ENCODE measurements at regions not wholly inside any gene's neighbourhood (a gene's known extent, or its start where the extent isn't known, plus 50 kb on each side); places are given as distances from the start of the nearest gene placed in this dataset.

DNA sequence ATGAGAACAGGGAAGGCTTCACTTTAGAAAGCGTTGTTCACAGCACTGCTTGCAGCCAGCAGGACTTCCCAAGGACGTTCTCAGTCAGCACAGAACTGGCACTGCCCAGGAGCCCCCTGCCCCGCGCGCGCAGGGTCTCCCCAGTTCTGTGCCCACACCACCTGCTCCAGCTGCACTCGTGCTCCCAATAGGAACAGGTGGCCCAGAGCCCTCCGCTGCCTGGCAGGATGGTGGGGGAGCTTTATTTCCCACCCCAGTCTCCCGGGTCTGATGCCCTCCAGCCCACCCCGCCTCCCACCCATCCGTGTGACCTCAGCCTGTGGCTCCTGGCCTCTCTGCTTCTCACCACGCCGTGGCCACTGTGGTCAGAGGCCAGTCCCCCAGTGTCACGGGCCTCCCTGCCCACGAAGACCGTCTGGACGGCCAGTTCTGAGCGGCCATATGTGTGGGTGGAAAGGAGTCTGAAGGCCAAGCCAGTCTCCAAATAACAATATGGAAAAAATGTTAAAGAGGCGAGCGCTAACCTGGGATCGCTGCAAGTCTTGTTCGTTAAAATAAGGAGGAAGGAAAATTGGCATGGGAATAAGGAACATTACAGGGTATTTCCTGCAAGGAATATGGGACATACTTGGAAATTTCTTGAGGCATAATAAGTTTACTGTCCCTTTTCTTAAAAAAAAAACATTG lies 54.6 kb upstream of the PCSK6 start:
- TF ChIP-seq, protein P1, sequence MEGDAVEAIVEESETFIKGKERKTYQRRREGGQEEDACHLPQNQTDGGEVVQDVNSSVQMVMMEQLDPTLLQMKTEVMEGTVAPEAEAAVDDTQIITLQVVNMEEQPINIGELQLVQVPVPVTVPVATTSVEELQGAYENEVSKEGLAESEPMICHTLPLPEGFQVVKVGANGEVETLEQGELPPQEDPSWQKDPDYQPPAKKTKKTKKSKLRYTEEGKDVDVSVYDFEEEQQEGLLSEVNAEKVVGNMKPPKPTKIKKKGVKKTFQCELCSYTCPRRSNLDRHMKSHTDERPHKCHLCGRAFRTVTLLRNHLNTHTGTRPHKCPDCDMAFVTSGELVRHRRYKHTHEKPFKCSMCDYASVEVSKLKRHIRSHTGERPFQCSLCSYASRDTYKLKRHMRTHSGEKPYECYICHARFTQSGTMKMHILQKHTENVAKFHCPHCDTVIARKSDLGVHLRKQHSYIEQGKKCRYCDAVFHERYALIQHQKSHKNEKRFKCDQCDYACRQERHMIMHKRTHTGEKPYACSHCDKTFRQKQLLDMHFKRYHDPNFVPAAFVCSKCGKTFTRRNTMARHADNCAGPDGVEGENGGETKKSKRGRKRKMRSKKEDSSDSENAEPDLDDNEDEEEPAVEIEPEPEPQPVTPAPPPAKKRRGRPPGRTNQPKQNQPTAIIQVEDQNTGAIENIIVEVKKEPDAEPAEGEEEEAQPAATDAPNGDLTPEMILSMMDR (IDR thresholded peaks at IDR 0.05) = no peak
- DNase-seq (ENCODE audit: low spot score) (no peak), ATAC-seq (ENCODE audit: low FRiP score) (no peak)

DNA sequence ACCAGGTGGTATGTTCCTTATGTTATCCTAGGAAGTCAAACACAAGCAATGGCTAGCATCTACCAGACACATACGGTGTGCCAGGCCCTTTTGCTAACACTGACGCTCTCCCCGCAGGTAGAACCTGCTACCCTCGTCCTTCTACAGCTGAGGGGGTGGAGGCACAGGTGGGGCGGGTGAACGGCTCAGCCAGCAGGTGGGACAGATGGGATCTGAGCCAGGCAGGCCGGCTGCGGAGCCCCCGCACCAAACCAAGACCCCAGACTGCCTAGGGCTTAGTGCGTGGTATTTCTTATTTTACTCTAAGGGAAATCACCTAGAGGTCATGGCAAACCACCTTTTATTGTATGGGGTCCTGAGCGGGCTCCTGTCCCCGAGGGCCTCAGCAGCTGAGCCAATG lies 53.9 kb upstream of the PCSK6 start:
- no peak for DNase-seq (ENCODE audit: low spot score)
- no peak for ATAC-seq (ENCODE audit: low FRiP score)
- TF ChIP-seq, protein P1 (IDR thresholded peaks at IDR 0.05) = no peak

DNA sequence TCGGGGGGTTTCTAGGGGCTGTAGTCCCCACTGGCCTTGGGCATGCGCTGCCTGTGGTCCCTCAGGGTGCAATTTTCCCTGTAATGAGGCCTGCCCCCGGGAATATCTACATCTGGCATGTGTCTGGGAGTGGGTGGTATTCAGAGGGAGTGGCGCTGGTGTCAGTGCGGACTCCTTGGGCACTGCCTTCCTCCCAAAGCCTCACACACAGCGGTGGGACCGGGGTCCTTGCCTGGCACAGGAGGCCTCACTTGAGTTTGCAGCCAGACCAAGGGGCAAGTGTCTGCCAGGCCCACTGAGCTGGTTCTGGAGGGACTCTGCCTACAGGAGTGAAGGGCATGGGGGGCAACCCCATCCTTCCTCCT lies 53.5 kb upstream of the PCSK6 start:
- no peak for ATAC-seq (ENCODE audit: low FRiP score)
- no peak for DNase-seq (ENCODE audit: low spot score)
- TF ChIP-seq, protein P1 (IDR thresholded peaks at IDR 0.05) = no peak

- no peak for ATAC-seq (ENCODE audit: low FRiP score)
- DNase-seq (ENCODE audit: low spot score) = no peak
- TF ChIP-seq, protein P1 (IDR thresholded peaks at IDR 0.05) = no peak
These were observed 53.0 kb upstream of the PCSK6 start for GRCh38 chr15:101542306-101543025.

GRCh38 chr15:101541501-101542292 lies 52.2 kb upstream of the PCSK6 start:
- ATAC-seq (ENCODE audit: low FRiP score) = no peak
- no peak for DNase-seq (ENCODE audit: low spot score)
- TF ChIP-seq, protein P1 (IDR thresholded peaks at IDR 0.05) = no peak

GRCh38 chr15:101540480-101541239 lies 51.2 kb upstream of the PCSK6 start:
- TF ChIP-seq, protein P1 (IDR thresholded peaks at IDR 0.05) = no peak
- no peak for DNase-seq (ENCODE audit: low spot score)
- no peak for ATAC-seq (ENCODE audit: low FRiP score)
